SW 1271 (cell line): ENCODE measurements at regions not wholly inside any gene's neighbourhood (a gene's known extent, or its start where the extent isn't known, plus 50 kb on each side); places are given as distances from the start of the nearest gene placed in this dataset.
A peak's percentile ranks its signal among the peaks of the same experiment; 100 is the strongest.
"Not testable (repeated sequence)": the region's sequence is repeated elsewhere in the genome, so short reads cannot be mapped to it uniquely, and the experiment has no call there.

ENCODE experiments used
- DNase-seq, 2 experiments: peaks; one replicate each; lab custom pipeline; 2025; lab: John Stamatoyannopoulos, UW

DNA sequence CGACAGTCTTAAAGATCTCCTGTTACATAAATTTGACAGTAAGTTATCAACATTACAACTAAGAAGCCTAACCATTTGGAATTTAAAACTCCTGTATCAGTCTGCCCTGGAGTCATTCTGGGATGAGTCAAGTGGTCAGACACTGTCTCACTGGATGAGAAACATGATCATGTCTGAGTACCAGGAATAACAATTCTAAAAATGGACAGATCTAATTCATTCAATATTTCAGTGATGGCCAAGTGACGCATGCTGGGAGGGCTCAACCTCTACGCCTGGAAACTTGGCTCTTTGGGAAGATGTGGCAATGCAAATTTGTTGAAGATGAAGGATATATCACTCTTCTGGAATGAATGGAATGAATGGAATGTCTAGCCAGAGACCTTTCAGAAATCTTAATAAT lies 1427.2 kb downstream of the STIM2 start:
- DNase-seq: peak; percentile 43 to 77

- no peak for DNase-seq
Measured at GRCh38 chr4:28296239-28296638, 1435.6 kb downstream of the STIM2 start.

- no peak for DNase-seq
Measured at GRCh38 chr4:28310926-28311325, 1450.3 kb downstream of the STIM2 start.

GRCh38 chr4:28312497-28312896 lies 1451.9 kb downstream of the STIM2 start:
- DNase-seq: not testable (repeated sequence)

DNA sequence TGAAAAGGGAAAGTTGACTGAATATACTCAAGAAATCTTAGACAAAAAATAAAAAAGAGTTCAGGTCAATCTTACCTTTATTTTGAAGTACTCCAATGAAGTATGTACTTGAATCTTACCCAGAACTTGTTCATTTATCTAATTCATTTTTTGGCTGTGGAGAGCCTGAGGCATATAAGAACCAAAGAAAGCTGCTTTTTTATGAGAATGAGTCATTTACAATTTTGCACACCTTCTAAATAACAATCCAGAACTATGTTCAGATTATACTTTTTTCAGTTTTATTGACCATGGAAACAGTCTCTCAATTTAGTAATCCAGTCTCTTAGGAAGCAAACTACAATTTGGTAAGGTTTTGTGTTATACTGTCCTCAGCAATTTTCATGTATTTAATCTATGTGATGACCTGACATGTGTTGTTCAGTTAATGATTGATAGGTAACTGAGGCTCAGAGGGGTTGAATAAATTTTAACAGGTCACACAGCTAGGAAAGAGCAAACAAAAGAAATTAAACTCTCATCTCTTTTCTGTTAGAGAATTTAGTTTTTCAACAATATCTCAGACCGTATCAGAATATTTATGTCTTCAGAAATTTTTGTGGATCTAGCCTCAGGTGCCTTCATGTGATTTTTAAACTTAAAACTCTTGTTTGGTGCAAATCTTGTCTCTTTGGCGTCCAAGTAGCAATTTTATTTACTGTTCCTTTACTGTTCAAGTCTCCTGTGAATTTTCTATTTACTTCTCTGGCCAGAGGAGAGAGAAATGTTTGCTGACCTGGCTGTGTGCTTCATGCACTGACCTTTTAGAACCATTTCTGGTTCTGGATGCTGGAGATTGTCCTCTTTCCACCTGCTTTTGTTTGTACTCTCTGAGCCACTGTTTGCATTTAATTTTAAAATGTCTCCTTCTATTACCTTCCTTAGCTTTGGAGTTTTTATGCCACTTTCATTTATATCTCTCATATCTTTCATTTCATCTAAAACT lies 1453.4 kb downstream of the STIM2 start:
- DNase-seq: no peak

DNA sequence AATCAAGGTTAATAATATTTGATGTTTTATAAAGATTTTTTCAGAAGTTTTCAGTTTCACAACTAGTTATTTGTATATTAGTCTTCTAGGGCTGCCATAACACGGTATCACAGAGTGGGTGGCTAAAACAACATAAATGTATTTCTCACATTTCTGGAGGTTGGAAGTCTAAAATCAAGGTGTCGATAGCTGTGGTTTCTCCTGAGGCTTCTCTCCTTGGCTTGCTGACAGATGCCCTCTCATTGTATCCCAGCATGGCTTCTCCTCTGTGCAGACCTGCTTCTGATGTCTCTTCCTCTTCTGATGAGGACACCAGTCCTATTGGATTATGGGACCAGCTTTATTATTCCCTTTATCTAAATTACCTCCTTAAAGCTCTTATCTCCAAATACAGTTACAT lies 1456.6 kb downstream of the STIM2 start:
- DNase-seq: no peak

GRCh38 chr4:28334249-28334648 lies 1473.6 kb downstream of the STIM2 start:
- DNase-seq: no peak

GRCh38 chr4:28341784-28342183 lies 1481.1 kb downstream of the STIM2 start:
- no peak for DNase-seq

DNA sequence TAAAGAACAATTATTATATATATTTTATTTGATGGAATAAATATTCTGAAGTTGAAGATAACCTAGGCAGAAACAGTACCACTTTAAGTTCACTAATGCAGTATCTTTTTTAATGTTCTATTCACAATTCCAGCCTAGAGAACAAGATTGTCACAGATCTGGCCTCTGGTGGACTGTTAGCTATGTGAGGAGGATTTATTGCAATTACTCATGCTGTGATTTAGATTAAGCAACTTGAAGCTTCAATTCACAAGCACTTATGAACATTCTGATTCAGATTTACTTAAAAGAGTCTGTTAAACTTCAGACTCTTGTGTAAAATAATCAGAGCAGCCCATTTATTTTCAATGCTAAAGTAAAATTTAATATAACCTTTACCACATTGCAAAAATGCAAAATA lies 1489.8 kb downstream of the STIM2 start:
- no peak for DNase-seq

- no peak for DNase-seq
Measured at GRCh38 chr4:28351102-28351501, 1490.5 kb downstream of the STIM2 start.

- no peak for DNase-seq
Measured at GRCh38 chr4:28351826-28352225, 1491.2 kb downstream of the STIM2 start.

DNA sequence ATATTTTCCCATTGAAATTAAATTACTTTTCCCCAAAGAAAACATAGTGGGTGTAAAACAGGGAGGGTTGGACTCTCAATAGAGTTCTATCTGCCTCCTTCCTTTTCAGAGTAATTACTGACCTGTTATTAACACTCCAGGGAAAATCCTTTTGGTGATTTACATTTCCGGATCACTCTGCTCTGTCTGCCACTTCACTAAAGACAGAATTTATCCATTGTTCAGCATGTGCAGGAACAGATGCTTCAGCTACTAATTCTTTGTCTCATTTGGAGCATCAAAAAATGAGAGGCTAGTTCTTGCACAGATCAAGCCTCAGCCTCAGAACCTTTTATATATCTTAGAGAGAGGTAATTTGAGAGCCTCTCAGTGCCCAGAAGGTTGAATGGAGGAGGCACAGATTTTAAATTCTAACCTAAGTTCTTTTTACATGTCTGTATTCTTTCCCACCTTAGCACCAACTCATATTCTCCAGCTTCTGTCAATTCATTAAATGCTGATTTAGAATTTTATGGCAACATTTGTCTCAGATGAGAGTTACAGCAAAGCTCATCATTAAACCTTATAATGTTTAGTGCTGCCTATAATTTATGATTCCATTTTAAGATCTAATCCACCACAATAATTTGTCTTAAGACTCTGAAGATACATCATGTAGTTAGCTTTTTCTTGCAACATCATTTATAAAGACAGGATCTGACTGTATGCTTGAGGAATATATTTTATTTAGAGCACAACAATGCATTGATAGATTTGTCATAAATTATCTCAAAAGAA lies 1494.4 kb downstream of the STIM2 start:
- no peak for DNase-seq

- no peak for DNase-seq
Measured at GRCh38 chr4:28357990-28358389, 1497.3 kb downstream of the STIM2 start.

DNA sequence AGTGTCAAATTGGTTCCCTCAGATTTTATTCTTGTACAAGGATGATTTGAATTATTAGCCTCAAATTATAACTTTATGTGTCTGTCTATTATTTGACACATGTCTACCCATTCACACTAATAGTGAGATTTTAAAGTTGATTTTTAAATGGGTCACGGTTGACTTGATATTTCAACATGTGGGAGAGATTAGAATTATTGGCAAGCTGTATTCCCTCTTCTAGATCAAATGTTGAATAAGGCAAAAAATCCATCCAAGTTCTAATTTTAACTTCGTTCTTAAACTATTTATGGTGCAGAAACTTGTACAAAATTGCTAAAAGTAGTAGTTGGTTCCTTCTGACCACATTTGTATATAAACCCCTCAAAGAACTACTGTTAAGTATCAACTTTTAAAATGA lies 1498.0 kb downstream of the STIM2 start:
- DNase-seq: no peak

DNA sequence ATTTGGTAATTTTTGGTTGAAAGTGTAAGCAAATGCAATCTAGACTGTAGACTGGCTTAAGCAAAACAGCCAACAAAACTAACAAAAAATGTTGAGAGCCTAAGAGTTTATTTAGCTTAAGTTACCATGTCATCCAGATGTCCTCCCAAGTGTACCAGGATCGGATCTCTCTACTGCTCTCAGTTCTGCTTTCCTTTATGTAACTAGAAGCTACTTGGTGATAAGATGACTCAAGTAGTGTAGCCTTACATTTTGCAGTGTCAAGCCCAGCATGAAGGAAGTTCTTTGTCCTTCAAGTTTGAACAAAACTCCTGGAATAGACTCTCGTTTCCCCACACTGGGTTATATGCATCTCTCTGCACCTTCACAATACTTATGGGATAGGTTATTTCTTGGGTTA lies 1500.0 kb downstream of the STIM2 start:
- DNase-seq: no peak

DNA sequence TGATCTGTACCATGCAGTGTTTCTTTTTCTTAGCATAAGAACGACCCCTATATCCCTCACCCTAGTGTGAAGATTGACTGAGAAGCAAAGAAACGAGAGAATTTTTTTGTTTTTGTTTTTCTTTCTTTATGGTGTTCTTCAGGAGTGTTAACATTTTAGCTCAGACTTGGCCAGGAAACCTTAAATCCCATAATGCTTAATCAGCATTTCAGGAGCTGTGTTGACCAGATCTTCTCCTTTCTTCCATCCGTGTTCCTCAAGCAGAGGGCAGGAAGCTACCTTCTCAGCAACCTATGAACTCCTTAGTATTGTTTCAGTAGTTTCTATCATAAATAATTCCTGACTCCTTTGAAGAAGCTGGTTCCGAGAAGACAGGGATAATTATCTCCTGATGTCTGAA lies 1501.5 kb downstream of the STIM2 start:
- no peak for DNase-seq

DNA sequence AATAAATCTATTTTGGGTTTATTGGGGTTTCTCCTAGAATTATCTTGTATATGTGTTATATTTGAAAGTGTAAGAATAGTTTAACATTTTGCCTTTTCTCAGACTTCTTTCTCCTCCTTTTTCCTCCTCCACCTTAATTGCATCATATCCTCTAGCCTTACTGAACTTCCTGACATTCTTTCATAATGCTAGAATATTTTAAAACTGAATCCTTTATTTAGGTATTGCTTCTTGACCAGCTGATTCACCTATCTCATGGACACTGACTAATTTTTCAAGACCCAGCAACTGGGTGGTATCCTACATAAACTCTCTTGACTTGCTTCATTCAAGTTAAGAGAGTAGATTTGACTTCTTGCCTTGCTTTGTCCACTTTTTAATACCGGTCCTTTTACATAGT lies 1508.9 kb downstream of the STIM2 start:
- no peak for DNase-seq

DNA sequence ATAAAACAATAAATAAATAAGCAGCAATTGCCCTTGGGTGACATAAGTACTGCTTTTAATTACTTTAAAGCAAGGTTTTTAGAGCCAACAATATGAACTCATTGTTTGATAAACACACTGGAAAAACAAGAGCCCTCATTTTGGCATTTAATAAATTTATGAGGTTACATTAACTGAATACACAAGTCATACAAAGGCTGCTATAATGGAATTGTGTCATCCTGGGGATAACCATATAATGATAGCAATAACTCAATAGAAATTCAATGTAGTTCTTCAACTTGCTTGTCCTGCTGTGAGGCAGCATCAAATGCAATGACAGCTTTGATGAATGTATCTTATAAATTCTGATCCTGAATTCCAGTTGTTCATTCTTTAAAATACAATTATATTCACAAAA lies 1512.5 kb downstream of the STIM2 start:
- no peak for DNase-seq

DNA sequence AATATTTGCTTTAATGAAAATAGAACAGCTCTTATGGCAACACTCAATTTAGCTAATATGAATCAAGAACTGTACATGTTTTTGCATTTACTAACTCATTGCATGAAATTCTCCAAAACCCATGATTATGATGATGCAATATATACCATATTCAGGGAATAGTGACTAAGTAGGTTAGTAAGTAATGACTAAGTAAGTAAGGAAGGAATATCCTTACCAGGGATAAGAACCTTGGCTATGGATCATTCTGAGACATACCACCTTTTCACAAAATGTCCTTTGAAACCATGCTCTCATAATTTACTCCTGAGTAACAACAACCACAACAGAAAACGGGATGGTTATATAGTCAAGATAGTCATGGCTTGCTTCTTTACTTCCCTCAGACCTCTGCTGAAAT lies 1513.0 kb downstream of the STIM2 start:
- DNase-seq: no peak

DNA sequence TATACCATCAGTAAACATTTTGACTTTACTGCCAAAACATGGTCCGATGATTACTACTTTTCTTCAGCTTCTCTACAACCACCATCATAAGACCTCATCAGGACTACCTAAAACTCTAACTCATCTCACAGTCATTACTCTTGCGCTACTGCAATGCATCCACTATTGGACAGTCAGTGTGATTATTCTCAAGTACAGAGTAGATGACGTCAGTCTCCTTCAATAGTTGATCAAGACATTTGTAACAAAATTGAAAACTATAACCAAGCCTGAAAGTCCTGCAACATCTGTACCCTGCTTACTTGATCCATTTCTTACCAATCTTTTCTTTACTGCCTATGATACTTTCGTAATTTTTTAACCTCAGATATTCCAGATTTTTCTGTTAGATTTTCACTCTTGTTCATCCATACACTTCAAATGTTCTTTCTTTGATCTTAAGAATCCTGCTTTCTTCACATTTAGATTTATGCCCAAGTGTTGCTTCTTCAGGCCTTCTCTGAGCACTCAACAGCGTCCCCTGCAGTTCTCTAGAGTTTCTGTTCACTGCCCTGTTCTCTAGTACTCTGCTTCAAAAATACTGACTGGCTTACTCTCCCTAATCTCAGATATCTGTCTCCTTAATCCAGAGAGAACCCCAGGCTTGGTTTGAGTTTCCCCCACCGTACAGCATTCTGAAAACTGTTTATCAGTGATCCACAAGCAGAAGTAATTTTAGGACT lies 1517.6 kb downstream of the STIM2 start:
- no peak for DNase-seq

DNA sequence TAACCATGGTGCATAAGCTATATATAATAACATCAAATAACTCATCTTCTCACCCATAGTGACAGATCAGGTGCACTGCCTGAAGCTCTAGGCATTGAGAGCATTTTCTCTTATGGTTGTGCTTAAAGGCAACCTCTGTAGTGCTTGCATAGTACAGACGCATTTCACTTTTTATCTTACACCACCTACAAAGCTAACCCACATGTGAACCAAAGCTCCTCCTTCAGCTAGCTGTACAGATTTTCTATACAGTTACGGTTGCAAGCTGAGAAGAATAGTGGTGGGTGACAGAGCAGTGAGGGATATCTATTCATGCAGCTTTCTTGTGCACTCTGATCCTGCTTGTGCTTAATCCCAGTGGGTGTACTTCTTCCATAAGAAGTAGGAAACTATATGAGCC lies 1525.2 kb downstream of the STIM2 start:
- DNase-seq: no peak

- no peak for DNase-seq
Measured at GRCh38 chr4:28386776-28387175, 1526.1 kb downstream of the STIM2 start.
